CD4-positive, alpha-beta T cell treated with Interferon gamma for 1 hour (primary cell): ENCODE measurements at regions not wholly inside any gene's neighbourhood (a gene's known extent, or its start where the extent isn't known, plus 50 kb on each side); places are given as distances from the start of the nearest gene placed in this dataset.
"Not testable (repeated sequence)": the region's sequence is repeated elsewhere in the genome, so short reads cannot be mapped to it uniquely, and the experiment has no call there.

ENCODE experiments used
- DNase-seq: peaks from one replicate; pipeline ENCODE4 v3.0.0-alpha.2; 2020

DNA sequence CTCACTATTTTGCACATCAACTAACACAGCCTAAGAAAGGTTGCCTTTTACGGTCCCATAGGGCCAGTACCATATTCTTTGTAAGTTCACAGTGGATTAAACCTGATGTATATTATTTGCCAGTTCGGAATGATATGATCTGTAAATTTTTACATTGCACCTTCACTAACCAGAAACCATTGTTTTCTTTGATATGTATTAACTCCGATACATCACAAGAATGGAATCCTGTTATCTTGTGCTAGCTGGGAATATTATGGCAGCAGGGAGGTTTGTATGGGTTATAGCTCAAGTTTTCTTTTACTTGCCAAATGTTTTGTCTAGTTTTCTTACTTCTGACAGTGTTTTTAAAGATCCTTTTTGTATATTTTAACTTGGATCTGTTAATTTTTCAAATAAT is 51.4 kb upstream of the S1PR1 start:
- DNase-seq = no peak

DNA sequence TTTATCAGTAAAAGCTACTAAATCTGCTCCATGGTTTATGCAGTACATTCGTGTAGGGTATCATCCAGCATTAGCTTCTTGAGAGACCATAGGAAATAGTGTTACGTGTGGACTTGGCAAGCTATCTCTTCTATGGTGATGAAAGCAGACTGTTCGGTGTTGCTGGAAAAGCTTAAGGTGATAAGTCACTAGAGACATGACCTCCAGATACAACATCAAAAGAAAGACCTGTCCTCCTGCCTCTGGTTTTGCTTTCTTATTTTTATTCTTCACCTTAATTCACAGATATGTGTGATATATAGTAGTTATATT is 53.5 kb upstream of the S1PR1 start:
- no peak for DNase-seq

DNA sequence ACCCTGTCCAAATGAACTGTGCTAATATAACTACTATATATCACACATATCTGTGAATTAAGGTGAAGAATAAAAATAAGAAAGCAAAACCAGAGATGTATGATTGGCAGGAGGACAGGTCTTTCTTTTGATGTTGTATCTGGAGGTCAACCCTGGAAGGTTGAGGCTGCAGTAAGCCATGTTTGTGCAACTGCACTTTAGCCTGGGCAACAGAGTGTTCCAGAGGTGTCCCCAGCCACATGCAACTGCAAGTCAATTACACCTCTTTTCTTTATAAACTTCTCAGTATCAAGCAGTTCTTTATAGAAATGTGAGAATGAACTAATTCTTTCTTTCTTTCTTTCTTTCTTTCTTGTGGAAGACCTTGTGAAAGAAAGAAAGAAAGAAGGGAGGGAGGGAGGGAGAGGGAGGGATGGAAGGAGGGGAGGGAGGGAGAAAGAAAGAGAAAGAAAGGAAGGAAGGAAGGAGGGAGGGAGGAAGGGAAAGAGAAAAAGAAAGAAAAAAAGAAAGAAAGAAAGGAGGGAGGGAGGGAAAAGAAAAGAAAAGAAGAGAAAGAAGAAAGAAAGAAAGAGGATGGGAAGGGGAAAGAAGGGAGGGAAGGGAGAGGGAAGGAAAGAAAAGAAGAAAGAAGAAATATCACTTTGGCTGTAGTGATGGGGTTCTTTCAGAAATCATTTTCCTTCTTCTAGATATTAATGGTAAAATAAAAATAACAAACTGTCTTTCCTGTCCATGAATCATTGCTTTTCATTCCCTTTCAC is 54.0 kb upstream of the S1PR1 start:
- no peak for DNase-seq

DNA sequence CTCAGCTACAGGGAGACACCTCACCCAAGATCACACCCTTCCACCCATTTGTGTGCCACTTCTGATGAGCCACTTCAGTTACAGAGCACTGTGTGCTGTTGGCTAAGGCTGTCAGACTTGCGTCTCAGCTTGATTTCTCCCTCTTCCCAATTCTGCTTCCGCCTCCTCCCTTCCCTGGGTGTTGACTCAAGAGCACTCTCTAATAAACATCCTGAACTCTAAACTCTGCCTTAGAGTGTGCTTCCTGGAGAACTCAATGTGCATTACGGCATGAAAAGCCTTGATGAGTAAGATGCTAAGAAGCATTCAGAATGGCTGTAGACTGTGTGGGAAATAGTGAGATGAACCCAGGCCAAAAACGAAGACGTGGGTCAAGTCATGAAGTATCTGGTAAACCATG is 54.9 kb upstream of the S1PR1 start:
- no peak for DNase-seq

DNA sequence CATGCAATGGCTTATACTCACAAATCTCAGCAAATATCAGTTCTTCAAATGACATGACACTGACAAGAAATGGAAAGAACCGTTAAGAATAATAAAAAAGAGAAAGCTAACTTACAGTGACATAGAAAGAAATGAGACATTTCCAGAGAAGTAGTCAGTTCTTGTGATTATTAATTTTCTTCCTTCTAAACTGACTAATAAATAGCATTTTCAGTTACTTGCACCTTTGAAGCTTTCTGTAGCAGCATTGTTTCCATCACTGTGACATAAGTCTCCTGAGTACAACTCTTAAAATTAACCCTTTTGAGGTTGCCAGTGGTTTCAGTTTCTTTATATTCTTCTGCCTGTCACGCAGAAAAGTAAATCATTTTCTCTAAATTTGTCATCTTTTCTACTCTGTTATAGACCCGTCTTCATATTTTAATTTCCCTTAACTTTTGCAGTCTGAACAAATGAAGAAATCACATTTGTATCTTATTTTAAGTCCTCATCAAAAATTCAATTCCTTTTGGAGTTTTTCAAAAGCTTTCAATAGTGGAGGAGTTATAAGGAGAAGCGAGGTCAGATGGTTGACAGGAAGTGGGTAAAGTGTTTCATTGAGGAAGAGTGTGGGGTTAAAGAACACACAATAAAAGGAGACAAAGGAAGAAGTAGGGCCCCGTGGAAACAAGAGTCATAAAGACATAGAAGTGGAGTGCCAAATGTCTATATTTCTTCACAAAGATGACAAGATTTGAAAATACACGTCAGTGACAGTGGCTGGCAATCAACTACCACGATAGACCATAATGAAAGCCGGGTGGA is 57.9 kb upstream of the S1PR1 start:
- DNase-seq = no peak

DNA sequence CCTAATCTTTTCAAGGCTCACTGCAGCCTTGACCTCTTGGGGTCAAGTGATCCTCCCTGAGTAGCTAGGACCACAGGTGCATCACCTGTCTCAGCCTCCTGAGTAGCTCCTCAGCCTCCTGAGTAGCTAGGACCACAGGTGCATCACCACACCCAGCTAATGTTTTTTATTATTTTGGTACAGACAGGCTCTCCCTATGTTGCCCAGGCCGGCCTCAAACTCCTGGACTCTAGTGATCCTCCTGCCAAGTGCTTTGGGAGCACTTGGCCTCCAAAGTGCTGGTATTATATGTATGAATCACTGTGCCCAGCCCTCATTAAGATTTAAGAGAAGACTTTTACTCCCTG is 58.5 kb upstream of the S1PR1 start:
- DNase-seq = no peak

DNA sequence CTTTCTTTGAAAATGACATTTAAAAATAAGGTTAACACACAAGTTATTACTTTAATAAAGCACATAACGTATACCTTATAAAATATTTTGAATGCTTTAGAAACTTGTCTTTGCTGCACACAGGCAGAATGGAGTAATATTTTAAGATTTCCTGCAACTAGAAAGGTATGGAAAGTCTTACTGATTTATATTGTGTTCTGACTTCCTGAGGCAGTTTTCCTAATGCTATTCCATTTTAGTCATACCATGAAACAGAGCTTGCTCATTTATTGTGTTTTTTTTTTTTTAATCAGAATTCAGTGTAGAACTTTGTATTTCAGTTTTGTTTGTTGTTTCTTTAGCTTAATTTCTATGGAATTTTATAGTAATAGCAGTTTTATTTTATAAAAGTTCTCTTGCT is 60.9 kb upstream of the S1PR1 start:
- DNase-seq = no peak

DNA sequence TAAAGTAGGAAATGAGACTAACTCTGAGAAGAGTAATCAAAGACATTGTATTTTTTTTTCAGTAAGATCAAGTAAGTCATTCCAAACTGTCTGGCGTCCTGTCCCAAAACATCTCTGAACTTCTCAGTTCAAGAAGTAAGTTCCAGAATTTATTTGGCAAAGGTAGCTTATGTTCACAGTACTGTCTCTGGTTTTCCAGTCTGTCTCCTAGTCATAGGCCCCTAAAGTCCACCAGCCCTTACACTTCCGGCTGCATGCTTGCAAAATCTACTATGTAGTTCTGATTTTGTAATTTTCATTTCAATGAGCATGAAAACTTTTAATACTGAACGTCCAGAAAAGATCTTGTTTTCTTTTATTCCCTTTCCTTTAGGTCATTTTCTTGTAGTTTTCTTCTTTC is 61.4 kb upstream of the S1PR1 start:
- DNase-seq = no peak

DNA sequence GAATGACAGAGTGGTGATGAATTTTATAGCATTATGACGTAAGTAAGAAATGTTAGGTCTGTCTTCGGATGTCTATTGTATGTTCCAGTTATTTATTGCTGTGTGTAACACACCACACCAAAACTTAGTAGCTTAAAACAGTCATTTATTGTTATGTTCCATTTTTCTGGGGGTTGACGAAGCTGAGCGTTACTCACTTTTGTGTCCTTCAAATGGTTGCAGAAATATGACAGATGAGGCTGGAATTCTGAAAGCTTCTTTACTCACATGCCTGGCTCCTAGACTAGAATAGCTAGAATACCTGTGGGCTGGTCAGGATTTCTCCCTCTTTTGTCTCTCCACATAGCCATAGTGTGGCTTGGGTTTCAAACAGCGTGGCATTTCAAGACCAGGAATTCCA is 62.1 kb upstream of the S1PR1 start:
- no peak for DNase-seq

DNA sequence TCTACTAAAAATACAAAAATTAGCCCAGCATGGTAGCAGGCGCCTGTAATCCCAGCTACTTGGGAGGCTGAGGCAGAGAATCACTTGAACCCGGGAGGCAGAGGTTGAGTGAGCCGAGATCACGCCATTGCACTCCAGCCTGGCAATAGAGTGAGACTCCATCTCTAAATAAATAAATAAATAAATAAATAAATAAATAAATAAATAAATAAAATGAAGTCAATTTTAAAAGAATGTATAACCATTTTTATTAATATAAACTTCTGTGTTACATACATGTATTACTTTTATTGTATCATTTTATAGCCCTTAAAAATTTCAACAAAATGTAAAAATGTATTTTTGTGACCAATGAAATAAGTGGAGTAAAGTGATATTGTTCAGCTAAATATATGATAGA is 62.5 kb upstream of the S1PR1 start:
- not testable (repeated sequence) for DNase-seq

DNA sequence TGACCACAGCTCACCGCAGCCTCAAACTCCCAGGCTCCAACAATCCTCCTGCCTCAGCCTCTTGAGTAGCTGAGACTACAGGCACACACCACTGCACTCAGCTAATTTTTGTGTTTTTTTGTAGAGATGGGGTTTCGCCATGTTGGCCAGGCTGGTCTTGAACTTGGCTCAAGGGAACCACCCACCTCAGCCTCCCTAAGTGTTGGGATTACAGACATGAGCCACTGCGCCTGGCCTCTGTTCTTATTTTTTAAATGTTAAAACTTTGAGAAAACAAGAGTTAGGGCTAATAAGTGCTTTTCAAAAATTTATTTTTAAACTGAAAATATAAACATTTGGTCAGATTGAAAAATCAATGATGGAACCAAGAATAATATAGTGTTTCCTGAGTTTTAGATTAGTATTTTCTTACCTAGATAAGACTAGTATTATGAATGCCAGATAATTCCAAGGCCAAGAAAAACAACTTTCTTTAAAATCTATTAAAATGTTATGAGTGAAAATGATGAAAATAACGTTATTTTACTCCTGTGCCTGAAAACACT is 66.2 kb upstream of the S1PR1 start:
- DNase-seq = no peak

DNA sequence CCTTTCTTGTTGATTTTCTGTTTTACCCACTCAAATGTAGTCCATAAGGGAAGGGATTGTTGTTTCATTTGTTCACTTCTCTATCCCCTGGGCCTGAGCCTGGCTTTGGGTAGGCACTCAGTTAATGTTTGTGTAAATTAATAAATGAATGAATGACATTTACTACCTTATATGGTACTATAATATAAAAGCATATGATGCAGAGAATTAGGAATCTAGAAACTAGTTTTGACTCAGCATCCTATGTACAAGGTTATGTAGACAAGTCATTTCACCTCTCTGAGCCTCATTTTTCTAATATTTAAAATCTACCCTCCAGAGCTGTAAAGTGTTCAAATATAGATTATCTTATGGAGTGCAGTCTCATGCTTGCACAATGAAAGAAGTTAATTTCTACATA is 68.9 kb upstream of the S1PR1 start:
- no peak for DNase-seq

DNA sequence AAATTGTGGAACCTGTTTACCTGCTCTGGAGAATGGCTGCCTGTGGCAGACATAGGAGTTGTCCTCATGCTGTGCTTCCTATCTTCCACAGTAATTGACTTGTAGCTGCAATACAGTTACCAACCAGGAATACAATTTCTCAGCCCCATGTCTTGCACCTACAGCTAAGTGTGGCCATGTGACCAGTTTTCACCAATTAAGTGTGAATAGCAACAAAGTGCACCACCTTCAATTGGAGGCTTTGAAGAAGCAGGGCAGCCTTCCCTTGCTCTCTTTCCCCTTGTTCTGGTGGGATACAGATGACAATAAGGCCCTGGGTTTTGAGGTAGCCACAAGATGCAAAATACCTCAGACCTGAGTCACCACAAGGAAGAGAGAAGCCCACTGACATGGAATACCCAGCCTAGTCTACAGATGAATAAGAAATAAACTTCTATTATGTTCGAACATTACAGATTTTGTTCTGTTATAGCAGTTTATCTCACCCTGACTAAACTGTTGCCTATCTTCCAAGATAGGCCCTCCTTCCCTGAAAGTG is 70.2 kb upstream of the S1PR1 start:
- no peak for DNase-seq

DNA sequence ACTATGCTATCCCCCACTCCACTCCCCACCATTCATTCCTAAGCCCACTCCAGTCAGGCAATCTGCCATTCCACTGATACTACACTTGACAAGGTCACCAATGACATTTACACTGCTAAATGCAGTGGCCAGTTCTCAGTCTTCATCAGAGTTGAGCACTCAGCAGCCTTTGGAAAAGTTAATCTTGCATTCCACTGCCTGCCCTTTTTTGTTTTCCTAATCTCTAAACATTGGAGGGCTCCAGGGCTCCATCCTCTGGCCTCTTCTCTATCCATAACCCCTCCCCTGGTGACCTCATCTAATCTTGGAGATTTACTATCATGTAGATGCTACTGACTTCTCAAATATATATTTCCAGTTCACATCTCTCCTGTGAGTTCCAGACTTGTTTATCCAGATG is 70.9 kb upstream of the S1PR1 start:
- no peak for DNase-seq

DNA sequence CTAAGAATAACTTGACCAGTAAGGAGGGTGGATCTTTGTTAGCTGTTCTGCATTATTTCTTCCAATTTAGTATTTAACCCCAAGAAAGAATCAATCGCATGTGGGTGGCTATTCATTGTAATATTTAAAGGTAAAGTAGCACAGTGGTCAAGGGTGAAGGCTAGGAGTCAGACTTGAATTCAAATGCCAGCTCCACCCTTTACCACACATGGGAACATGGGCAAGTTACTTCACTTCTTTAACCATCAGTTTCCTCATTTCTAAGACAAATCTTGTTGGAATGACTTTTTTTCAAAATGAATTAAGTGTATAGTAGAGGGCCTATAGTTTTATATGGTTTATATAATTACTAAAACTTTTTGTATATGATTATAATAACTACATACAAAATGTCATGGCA is 71.3 kb upstream of the S1PR1 start:
- DNase-seq = no peak

DNA sequence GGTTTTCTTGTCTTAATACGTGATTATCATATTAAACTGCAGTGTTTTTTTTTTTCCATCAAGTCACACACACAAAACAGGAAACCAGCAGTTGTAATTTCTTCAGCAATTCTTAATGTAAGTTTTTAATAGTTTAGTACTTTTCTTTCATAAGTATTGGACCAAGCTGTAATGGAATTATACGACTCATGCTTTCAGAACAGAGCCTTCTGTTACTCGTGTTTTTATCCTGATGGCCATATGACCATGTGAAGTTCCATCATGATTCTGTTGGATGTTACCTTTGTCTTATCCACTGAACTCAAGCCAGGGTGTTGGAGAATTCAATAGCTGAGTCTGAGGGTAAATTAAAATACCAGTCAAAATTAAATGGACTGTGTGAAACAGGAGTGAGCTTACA is 72.0 kb upstream of the S1PR1 start:
- DNase-seq = no peak

DNA sequence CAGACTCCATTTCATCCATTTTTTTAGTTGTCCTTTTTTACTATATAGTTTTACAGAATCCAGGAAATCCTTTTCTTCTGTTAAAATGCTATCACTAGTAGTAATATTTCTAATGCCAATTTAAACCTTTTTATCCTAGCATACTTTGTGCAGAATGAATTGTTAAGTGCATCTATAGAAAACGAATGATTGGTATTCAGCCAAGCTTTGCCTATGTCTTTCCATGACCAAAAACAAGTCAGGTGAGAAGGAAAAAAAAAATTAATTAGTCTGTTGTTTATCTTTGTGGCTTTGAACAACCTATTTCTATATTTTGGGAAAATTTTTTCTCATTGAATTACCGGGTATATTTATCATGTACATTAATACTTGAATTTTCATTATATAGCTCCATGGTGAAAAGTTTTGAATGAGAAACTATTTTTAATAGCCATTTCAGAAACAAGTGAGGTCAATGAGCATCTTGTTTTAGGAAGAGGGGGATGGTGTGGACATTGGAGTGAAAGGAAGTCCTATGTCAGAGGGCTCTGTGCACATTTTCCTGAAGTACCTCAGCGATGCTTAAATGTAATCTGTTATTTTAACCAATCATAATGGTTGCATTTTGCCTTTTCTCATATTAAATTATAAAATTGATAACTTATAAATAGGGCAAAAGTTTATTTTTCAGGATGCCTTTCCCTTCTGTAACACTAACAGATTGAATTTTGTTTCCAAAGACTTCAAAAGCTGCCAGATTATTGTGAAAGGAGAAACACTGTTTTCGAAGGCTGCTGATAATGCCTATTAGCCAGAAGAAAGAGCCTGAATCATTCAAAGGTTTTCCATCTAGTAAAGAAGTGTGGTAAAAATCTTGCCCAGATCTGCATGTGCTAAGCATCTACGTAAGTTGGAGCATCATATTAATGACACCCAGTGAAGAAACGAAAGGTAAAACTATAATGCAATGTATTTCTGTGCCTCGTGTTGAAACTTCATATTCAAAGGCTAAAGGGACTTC is 73.8 kb upstream of the S1PR1 start:
- no peak for DNase-seq

DNA sequence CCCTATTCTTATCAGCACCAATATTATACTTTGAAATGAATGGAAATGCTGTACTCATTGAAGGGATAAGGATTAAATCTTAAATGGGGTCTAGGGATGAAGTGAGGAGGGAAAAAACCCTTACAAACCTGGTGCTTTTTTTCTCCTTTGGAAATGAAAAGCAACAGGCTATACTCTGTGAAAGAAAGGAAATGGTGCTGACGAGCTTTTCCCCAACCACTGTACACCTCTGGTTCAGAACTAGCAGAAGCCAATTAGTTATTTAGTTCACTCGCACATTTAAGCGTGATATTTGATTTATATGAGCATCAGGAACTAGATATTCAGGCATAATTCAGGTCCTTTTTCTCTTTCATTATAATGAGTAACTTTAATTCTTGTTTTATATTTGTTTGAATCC is 74.5 kb upstream of the S1PR1 start:
- DNase-seq = no peak

DNA sequence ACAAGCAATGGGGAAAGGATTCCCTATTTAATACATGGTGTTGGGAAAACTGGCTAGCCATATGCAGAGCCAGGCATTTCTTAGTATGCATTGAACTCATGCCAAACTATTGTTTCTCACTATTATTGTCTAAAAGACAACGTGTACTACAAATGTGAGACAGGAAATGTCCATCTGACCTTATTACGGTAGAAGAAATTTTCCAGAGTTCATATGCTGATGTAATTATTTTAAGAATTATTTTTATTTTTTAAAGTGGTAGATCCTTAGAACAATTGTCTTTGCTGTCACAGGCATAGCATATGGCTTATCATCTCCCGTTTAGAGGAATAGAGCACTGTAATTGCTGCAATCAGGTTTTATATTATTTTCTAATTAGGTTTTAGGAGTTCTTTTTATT is 75.2 kb upstream of the S1PR1 start:
- no peak for DNase-seq

DNA sequence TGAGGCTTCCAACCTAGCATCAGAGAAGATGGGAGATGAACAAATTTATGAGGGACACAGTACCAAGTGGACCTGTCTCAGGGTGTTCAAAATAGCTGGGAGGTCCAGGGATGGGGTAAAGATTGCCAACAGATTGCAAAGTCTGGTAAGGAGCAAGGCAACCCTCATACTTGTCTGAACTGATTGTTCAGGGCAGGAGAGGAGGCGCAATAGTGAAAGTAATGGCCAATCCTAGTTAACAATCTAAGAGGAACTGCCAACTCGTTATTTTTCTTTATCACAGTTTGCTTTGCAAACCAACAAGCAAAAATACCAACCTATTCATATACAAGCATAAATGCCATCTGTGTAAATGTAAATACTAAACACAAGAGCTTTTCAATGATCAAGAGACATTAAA is 78.4 kb upstream of the S1PR1 start:
- no peak for DNase-seq

DNA sequence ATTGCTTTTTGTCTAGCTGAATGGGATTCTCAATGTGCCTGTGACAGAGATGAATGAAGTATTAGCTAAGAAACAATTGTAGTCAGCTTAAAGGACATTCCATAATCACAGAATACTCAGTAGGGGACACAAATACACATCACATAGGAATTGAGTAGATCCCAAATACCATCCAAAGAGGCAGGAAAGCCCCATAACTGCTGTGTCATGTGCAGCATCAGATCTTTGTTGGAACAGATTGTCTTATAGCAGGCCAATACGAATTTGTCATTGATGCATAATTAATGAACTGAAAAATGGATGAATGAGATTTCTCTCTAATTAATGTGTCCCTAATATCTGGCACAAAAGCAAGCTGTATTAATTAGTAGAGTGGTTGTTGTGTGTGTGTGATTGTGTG is 82.3 kb upstream of the S1PR1 start:
- DNase-seq = no peak

DNA sequence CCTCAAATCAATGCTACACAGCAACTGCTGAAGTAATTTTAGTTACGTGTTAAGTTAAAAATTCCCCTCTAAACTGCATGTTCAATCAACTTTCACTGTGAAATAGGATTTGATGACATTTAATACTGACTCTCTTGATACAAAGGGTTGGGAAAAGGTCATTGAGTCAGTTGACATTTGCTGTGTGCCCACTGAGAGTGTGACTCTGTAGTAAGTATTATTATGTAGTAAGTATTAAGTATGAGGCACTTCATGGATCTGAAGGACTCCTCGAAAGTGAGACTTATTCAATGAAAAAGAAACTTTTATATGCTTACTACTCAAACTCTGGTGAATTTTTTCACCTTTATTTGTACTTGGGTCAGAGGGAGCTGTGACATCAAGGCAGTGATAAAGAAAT is 83.1 kb upstream of the S1PR1 start:
- DNase-seq = no peak

DNA sequence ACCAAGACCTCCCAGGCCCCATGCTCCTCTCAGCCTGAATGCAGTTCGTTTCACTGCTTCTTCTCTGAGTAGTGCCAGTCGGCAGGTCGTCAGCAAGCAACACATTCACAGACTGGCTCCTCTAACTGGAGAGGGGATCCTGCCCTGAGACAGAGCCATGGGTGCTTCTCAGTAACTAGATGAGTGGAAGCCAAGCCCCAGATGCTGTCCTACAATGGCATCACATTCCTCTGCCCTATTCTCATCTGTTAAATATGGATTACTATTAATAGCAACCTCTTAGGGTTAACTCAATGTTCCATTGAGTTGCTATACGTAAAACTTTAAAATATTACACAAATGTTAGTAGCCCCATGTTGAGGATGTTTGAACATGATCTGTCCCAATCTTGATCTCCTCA is 84.2 kb upstream of the S1PR1 start:
- DNase-seq = no peak
